IMR-90 (cell line): ENCODE measurements at regions not wholly inside any gene's neighbourhood (a gene's known extent, or its start where the extent isn't known, plus 50 kb on each side); places are given as distances from the start of the nearest gene placed in this dataset.

Experiments used
- ATAC-seq: fragments of 200-7000 bp; cut with Tn5 transposase; 2 replicates; pipeline ENCODE4 v1.9.1; 2020; ENCODE audit warnings: low read depth, mild to moderate bottlenecking, moderate library complexity
- BruUV-seq: library from RNA; stranded (reverse); fragments of 400-500 nt; replicated peaks from 2 replicates; lab custom pipeline; 2021; lab: Mats Ljungman, UMichigan
- CTCF ChIA-PET: fragments of 300-600 bp; formaldehyde crosslinking; extraction: SDS; loops from one replicate; lab custom pipeline; 2021; ENCODE audit warnings: antibody characterized with exemption; lab: Yijun Ruan, JAX
- POLR2A ChIA-PET: fragments of 300-600 bp; sonication (Branson Sonifier 250); formaldehyde crosslinking; loops from one replicate; lab custom pipeline; 2022; ENCODE audit warnings: antibody characterized with exemption; ENCODE audit not compliant: unreplicated experiment; lab: Charles Lee
- DNase-seq: peaks from one replicate; pipeline ENCODE4 v3.0.0; 2013
- H2AFZ ChIP-seq: replicated peaks from 2 replicates; pipeline ENCODE3; 2013; ENCODE audit warnings: low read length, mild to moderate bottlenecking; ENCODE audit not compliant: poor library complexity
- H2AK5ac ChIP-seq: 2 replicates; pipeline ENCODE4 v1.6.1; 2013; ENCODE audit warnings: low read depth, low read length, inconsistent platforms
- H2AK9ac ChIP-seq: replicated peaks from 2 replicates; pipeline ENCODE3; 2013; ENCODE audit warnings: mild to moderate bottlenecking, low read depth, low read length, moderate library complexity; ENCODE audit not compliant: poor library complexity
- H2BK120ac ChIP-seq: 2 replicates; pipeline ENCODE4 v1.6.1; 2013; ENCODE audit warnings: low read depth, low read length, inconsistent platforms
- H2BK15ac ChIP-seq: 3 replicates; pipeline ENCODE4 v1.6.1; 2013; ENCODE audit warnings: low read depth, low read length, inconsistent platforms
- H2BK20ac ChIP-seq: 2 replicates; pipeline ENCODE4 v1.6.1; 2013; ENCODE audit warnings: low read depth, mild to moderate bottlenecking, inconsistent platforms, low read length, moderate library complexity
- H2BK5ac ChIP-seq: 2 replicates; pipeline ENCODE4 v1.6.1; 2013; ENCODE audit warnings: mild to moderate bottlenecking, low read depth, low read length, inconsistent platforms; ENCODE audit not compliant: poor library complexity, severe bottlenecking
- H3K14ac ChIP-seq: replicated peaks from 2 replicates; pipeline ENCODE4 v1.6.1; 2013; ENCODE audit warnings: low read depth, low read length, inconsistent platforms
- H3K18ac ChIP-seq: 2 replicates; pipeline ENCODE4 v1.6.1; 2013; ENCODE audit warnings: low read depth, low read length, control low read depth
- H3K23ac ChIP-seq: 2 replicates; pipeline ENCODE4 v1.6.1; 2013; ENCODE audit warnings: low read depth, low read length, inconsistent platforms
- H3K27ac ChIP-seq: 2 replicates; pipeline ENCODE4 v1.5.1; 2013; ENCODE audit warnings: mild to moderate bottlenecking, control low read depth, low read length; ENCODE audit not compliant: insufficient read depth
- H3K27me3 ChIP-seq: 2 replicates; pipeline ENCODE4 v1.6.1; 2013; ENCODE audit warnings: low read length; ENCODE audit not compliant: control insufficient read depth, insufficient read depth
- H3K36me3 ChIP-seq: 2 replicates; pipeline ENCODE4 v1.6.1; 2013; ENCODE audit warnings: low read length, mixed read lengths; ENCODE audit not compliant: control insufficient read depth, insufficient read depth
- H3K4ac ChIP-seq: 2 replicates; pipeline ENCODE4 v1.6.1; 2013; ENCODE audit warnings: low read depth, low read length, inconsistent platforms
- H3K4me1 ChIP-seq: 2 replicates; pipeline ENCODE4 v1.6.1; 2013; ENCODE audit warnings: low read length, mixed read lengths; ENCODE audit not compliant: control insufficient read depth, insufficient read depth
- H3K4me2 ChIP-seq: 2 replicates; pipeline ENCODE4 v1.6.1; 2013; ENCODE audit warnings: low read depth, mild to moderate bottlenecking, control low read depth, low read length, moderate library complexity
- H3K4me3 ChIP-seq: 2 replicates; pipeline ENCODE4 v1.5.1; 2013; ENCODE audit warnings: low read depth, mild to moderate bottlenecking, control low read depth, low read length, moderate library complexity; ENCODE audit not compliant: insufficient read depth
- H3K56ac ChIP-seq: 2 replicates; pipeline ENCODE4 v1.6.1; 2013; ENCODE audit warnings: low read length, inconsistent platforms; ENCODE audit not compliant: insufficient read depth; ENCODE audit errors: extremely low read depth
- H3K79me1 ChIP-seq, 2 experiments: 2 replicates each; pipeline ENCODE4 v1.6.1; 2013; ENCODE audit warnings: low read length in 2 of 2, inconsistent platforms in 1 of 2, low read depth in 1 of 2
- H3K9ac ChIP-seq: 2 replicates; pipeline ENCODE4 v1.6.1; 2013; ENCODE audit warnings: low read depth, low read length, control low read depth
- H3K9me1 ChIP-seq: 2 replicates; pipeline ENCODE4 v1.6.1; 2013; ENCODE audit warnings: low read length, inconsistent platforms; ENCODE audit not compliant: insufficient read depth
- H3K9me3 ChIP-seq: 2 replicates; pipeline ENCODE4 v1.6.1; 2013; ENCODE audit warnings: low read length; ENCODE audit not compliant: control insufficient read depth, insufficient read depth
- H4K20me1 ChIP-seq: 2 replicates; pipeline ENCODE4 v1.6.1; 2013; ENCODE audit warnings: low read length, inconsistent platforms; ENCODE audit not compliant: insufficient read depth
- H4K5ac ChIP-seq: 2 replicates; pipeline ENCODE4 v1.6.1; 2013; ENCODE audit warnings: mild to moderate bottlenecking, low read depth, low read length, control low read depth
- H4K8ac ChIP-seq, 2 experiments: 2 replicates each; pipeline ENCODE4 v1.6.1; 2013; ENCODE audit warnings: low read depth in 2 of 2, low read length in 2 of 2, control low read depth in 1 of 2, inconsistent platforms in 1 of 2
- H4K91ac ChIP-seq: 2 replicates; pipeline ENCODE4 v1.6.1; 2013; ENCODE audit warnings: low read depth, low read length, inconsistent platforms; ENCODE audit not compliant: insufficient read depth
- BHLHE40 ChIP-seq: fragments of 150-350 bp; IDR thresholded peaks from 2 replicates; pipeline ENCODE4 v1.6.1; 2016; ENCODE audit warnings: mild to moderate bottlenecking, low read depth, low read length
- CEBPB ChIP-seq: IDR thresholded peaks from 2 replicates; pipeline ENCODE4 v1.6.1; 2012; ENCODE audit warnings: low read depth, low read length, improper control_type of control experiment
- CHD1 ChIP-seq: IDR thresholded peaks from 2 replicates; pipeline ENCODE4 v1.6.1; 2012; ENCODE audit warnings: low read depth, low read length, improper control_type of control experiment
- CTCF ChIP-seq: conservative IDR thresholded peaks from 2 replicates; pipeline ENCODE4 v1.5.1; 2012; ENCODE audit warnings: mild to moderate bottlenecking, low read depth, low read length, improper control_type of control experiment
- FOS ChIP-seq: fragments of 150-350 bp; IDR thresholded peaks from 2 replicates; pipeline ENCODE4 v1.6.1; 2016; ENCODE audit warnings: low read depth, low read length
- MAFK ChIP-seq: IDR thresholded peaks from 2 replicates; pipeline ENCODE4 v1.6.1; 2012; ENCODE audit warnings: low read depth, low read length, improper control_type of control experiment
- MAZ ChIP-seq: IDR thresholded peaks from 2 replicates; pipeline ENCODE4 v1.6.1; 2012; ENCODE audit warnings: low read depth, mild to moderate bottlenecking, low read length, improper control_type of control experiment, moderate library complexity, borderline replicate concordance
- MXI1 ChIP-seq: IDR thresholded peaks from 2 replicates; pipeline ENCODE4 v1.6.1; 2012; ENCODE audit warnings: low read depth, mild to moderate bottlenecking, low read length, moderate library complexity, borderline replicate concordance
- NFE2L2 ChIP-seq: fragments of 150-350 bp; IDR thresholded peaks from 2 replicates; pipeline ENCODE4 v1.6.1; 2016; ENCODE audit warnings: low read depth, mild to moderate bottlenecking, low read length
- POLR2A ChIP-seq: IDR thresholded peaks from 2 replicates; pipeline ENCODE4 v1.6.1; 2012; ENCODE audit warnings: mild to moderate bottlenecking, low read depth, low read length
- RAD21 ChIP-seq: IDR thresholded peaks from 2 replicates; pipeline ENCODE4 v1.6.1; 2012; ENCODE audit warnings: low read length, improper control_type of control experiment
- RCOR1 ChIP-seq: IDR thresholded peaks from 2 replicates; pipeline ENCODE4 v1.6.1; 2012; ENCODE audit warnings: mild to moderate bottlenecking, low read length, improper control_type of control experiment; ENCODE audit not compliant: insufficient replicate concordance
- RFX5 ChIP-seq: IDR thresholded peaks from 2 replicates; pipeline ENCODE4 v1.8.0; 2012; ENCODE audit warnings: low read depth, mild to moderate bottlenecking, low read length, moderate library complexity
- SMC3 ChIP-seq: fragments of 150-350 bp; IDR thresholded peaks from 2 replicates; pipeline ENCODE4 v1.6.1; 2016; ENCODE audit warnings: low read depth, mild to moderate bottlenecking, antibody characterized with exemption, low read length, moderate library complexity
- WGBS, 2 experiments: methylation state at CpG; one replicate each; pipeline versions ENCODE4 v1.1.5 to v1.1.7; 2013; ENCODE audit warnings: missing lambda C conversion rate in 2 of 2; ENCODE audit not compliant: insufficient read length in 1 of 2; ENCODE audit errors: extremely low coverage in 2 of 2; 5-methylcytosine and 5-hydroxymethylcytosine counted together
- dilution Hi-C: fragments of 300-500 bp; cut with HindIII; formaldehyde crosslinking; loops from one replicate; pipeline ENCODE4 v1.14.3; 2018; ENCODE audit warnings: low sequenced_read_pairs; ENCODE audit not compliant: unreplicated experiment
- in situ Hi-C: fragments of 300-500 bp; cut with MboI; formaldehyde crosslinking; loops from 3 replicates; pipeline ENCODE4 v1.14.3; 2019; ENCODE audit warnings: low sequenced_read_pairs, inconsistent platforms, mixed read lengths
- intact Hi-C: fragments of 100-400 bp; cut with micrococcal nuclease; formaldehyde crosslinking; loops from 2 replicates; pipeline ENCODE4 v1.10.0; 2022
- TF ChIP-seq, protein P1 (sequence below): fragments of 150-350 bp; IDR thresholded peaks from 2 replicates; pipeline ENCODE4 v1.6.1; 2017; ENCODE audit warnings: mild to moderate bottlenecking, antibody characterized with exemption, low read length, low read depth
- TF ChIP-seq, protein P2 (sequence below): fragments of 150-350 bp; IDR thresholded peaks from 2 replicates; pipeline ENCODE4 v1.6.1; 2016; ENCODE audit warnings: low read depth, mild to moderate bottlenecking, low read length, moderate library complexity, borderline replicate concordance

DNA sequence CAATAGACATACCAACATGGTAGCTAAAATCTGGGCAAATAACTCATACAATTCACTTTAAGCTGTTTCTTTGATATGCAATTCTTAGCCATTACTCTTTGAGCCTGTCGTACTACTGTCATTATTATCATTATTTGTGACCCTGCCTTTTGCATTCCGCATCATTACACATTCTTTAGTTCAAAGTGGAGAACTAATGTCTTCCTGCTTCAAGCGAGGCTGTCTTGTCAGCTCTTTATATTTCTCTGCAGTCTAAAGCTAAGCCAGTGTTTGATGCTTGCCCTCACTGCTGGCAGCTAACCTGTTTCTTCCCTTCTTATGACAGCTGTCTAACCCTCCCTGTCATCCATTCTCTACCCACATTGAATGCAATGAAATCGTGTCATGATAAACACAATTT is 186.8 kb downstream of the FAT4 start:
- WGBS, 2 experiments = 46% methylated on average over 3 of the region's 4 CpGs; no CpG with 5 or more reads in 1 of the 2 experiments
- in situ Hi-C loops = no loop called here
- H3K36me3 ChIP-seq = no peaks in the 10 kb centered on the region
- H3K18ac ChIP-seq = no peak overlapping the region
- H3K79me1 ChIP-seq = no peaks in the 10 kb centered on the region
- H3K4me2 ChIP-seq = no peak overlapping the region
- H3K14ac ChIP-seq = no peak overlapping the region
- H2AK9ac ChIP-seq = no peak overlapping the region
- H3K56ac ChIP-seq = no peak overlapping the region
- H3K4ac ChIP-seq = no peak overlapping the region
- BruUV-seq = no TSS peak
- ATAC-seq = no peak
- H2BK5ac ChIP-seq = no peak overlapping the region
- H4K5ac ChIP-seq = no peak overlapping the region
- H4K8ac ChIP-seq = no peak overlapping the region
- H3K27ac ChIP-seq = no peak overlapping the region
- no peak overlapping the region for H3K4me3 ChIP-seq
- dilution Hi-C loops = no loop called here
- no peak overlapping the region for H2AK5ac ChIP-seq
- ChIA-PET CTCF (no interaction called here), POLR2A (no interaction called here)
- H3K9me3 ChIP-seq = no peaks in the 10 kb centered on the region
- H2AFZ ChIP-seq = no peak overlapping the region
- no peaks in the 10 kb centered on the region for H3K4me1 ChIP-seq
- H2BK120ac ChIP-seq = no peak overlapping the region
- no peak for DNase-seq
- H4K91ac ChIP-seq = no peak overlapping the region
- H3K9ac ChIP-seq = no peak overlapping the region
- H3K9me1 ChIP-seq = no peaks in the 10 kb centered on the region
- TF ChIP-seq SMC3 (no peak), RFX5 (no peak), CHD1 (no peak), RAD21 (no peak), MAZ (no peak), MAFK (no peak), POLR2A (no peak), BHLHE40 (no peak), NFE2L2 (no peak), CTCF (no peak), CEBPB (no peak), RCOR1 (no peak), MXI1 (no peak), FOS (no peak)
- TF ChIP-seq, protein P1, sequence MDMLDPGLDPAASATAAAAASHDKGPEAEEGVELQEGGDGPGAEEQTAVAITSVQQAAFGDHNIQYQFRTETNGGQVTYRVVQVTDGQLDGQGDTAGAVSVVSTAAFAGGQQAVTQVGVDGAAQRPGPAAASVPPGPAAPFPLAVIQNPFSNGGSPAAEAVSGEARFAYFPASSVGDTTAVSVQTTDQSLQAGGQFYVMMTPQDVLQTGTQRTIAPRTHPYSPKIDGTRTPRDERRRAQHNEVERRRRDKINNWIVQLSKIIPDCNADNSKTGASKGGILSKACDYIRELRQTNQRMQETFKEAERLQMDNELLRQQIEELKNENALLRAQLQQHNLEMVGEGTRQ = no peak
- TF ChIP-seq, protein P2, sequence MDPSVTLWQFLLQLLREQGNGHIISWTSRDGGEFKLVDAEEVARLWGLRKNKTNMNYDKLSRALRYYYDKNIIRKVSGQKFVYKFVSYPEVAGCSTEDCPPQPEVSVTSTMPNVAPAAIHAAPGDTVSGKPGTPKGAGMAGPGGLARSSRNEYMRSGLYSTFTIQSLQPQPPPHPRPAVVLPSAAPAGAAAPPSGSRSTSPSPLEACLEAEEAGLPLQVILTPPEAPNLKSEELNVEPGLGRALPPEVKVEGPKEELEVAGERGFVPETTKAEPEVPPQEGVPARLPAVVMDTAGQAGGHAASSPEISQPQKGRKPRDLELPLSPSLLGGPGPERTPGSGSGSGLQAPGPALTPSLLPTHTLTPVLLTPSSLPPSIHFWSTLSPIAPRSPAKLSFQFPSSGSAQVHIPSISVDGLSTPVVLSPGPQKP = no peak
- intact Hi-C loops = no loop called here
- no peak overlapping the region for H2BK15ac ChIP-seq
- H2BK20ac ChIP-seq = no peak overlapping the region
- H3K23ac ChIP-seq = no peak overlapping the region
- no peaks in the 10 kb centered on the region for H3K27me3 ChIP-seq
- H4K20me1 ChIP-seq = no peaks in the 10 kb centered on the region
